H1 (cell line): ENCODE measurements at regions not wholly inside any gene's neighbourhood (a gene's known extent, or its start where the extent isn't known, plus 50 kb on each side); places are given as distances from the start of the nearest gene placed in this dataset.

Source experiments
- CHD7 ChIP-seq: fragments of 300-600 bp; sonication (generic); IDR thresholded peaks from 2 replicates; pipeline ENCODE4 v1.7.1; 2012; ENCODE audit warnings: low read length, moderate library complexity, mild to moderate bottlenecking, inconsistent platforms; ENCODE audit not compliant: insufficient replicate concordance
- NANOG ChIP-seq: IDR thresholded peaks from 2 replicates; pipeline ENCODE4 v1.6.1; 2011; ENCODE audit warnings: low read length, low read depth, mild to moderate bottlenecking, inconsistent platforms; ENCODE audit not compliant: insufficient read depth, poor library complexity, severe bottlenecking
- POLR2A ChIP-seq, 2 experiments: IDR thresholded peaks; 1 replicate in 1 of 2; 2 replicates in 1 of 2; pipeline ENCODE4 v1.6.1; 2011; ENCODE audit warnings: low read depth in 2 of 2, low read length in 2 of 2, mild to moderate bottlenecking in 2 of 2; ENCODE audit errors: control extremely low read depth in 1 of 2
- POU5F1 ChIP-seq: IDR thresholded peaks from 2 replicates; pipeline ENCODE4 v1.6.1; 2011; ENCODE audit warnings: low read depth, mild to moderate bottlenecking, low read length, moderate library complexity
- SAP30 ChIP-seq: fragments of 300-600 bp; sonication (generic); IDR thresholded peaks from 2 replicates; pipeline ENCODE4 v1.7.1; 2012; ENCODE audit warnings: low read length, moderate library complexity, mild to moderate bottlenecking, inconsistent platforms; ENCODE audit not compliant: insufficient read depth, insufficient replicate concordance
- TF ChIP-seq, protein P1 (sequence below): IDR thresholded peaks from 2 replicates; pipeline ENCODE4 v1.6.1; 2012; ENCODE audit warnings: inconsistent platforms
- TF ChIP-seq, protein P2 (sequence below): IDR thresholded peaks from 2 replicates; pipeline ENCODE4 v1.6.1; 2011; ENCODE audit warnings: low read depth, mild to moderate bottlenecking, low read length; ENCODE audit not compliant: insufficient read depth

DNA sequence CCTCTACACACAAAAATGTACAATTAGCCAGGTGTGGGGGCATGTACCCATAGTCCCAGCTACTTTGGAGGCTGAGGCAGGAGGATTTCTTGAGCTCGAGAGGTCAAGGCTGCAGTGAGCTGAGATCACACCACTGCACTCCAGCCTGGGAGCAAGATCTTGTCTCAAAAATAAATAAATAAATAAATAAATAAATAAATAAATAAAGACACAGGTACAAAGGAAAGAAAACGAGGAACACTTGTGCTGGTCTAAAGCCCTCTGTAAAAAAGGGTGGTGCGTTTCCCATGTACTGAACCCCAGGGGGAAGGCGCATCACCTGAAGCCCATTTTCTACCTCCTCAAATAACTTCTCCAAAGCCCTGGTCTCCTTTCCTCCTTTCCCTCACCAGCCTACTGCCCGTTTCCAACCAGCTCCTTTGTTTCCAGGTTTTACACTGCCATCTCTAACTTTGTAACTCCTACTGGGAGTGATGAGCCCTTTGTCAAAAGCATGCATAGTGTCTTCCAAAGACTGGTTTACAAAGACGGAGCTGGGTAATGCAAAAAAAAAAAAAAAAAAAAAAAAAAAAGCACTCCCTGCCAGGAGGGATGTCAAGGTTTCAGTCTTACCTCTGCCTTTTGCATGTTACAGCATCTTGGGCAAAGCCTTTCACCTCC lies 81.5 kb upstream of the SOX4 start (continued):
- no peak for TF ChIP-seq CHD7
- TF ChIP-seq, protein P1, sequence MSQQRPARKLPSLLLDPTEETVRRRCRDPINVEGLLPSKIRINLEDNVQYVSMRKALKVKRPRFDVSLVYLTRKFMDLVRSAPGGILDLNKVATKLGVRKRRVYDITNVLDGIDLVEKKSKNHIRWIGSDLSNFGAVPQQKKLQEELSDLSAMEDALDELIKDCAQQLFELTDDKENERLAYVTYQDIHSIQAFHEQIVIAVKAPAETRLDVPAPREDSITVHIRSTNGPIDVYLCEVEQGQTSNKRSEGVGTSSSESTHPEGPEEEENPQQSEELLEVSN, result no peak
- TF ChIP-seq, protein P2, sequence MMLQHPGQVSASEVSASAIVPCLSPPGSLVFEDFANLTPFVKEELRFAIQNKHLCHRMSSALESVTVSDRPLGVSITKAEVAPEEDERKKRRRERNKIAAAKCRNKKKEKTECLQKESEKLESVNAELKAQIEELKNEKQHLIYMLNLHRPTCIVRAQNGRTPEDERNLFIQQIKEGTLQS, result no peak
- no peak for TF ChIP-seq SAP30
- no peak for TF ChIP-seq POU5F1
- no peak for TF ChIP-seq POLR2A (IDR thresholded peaks at IDR 0.05; ENCODE audit: control extremely low read depth in 1 of 2, low read depth in 2 of 2, low read length in 2 of 2)
- no peak for TF ChIP-seq NANOG
